GM12872 (cell line): ENCODE measurements at regions not wholly inside any gene's neighbourhood (a gene's known extent, or its start where the extent isn't known, plus 50 kb on each side); places are given as distances from the start of the nearest gene placed in this dataset.

ENCODE experiments used
- TF ChIP-seq, protein P1 (sequence below): IDR thresholded peaks from 3 replicates; pipeline ENCODE4 v1.5.1; 2011; ENCODE audit warnings: low read depth, mild to moderate bottlenecking, low read length, moderate library complexity; ENCODE audit not compliant: insufficient read depth

DNA sequence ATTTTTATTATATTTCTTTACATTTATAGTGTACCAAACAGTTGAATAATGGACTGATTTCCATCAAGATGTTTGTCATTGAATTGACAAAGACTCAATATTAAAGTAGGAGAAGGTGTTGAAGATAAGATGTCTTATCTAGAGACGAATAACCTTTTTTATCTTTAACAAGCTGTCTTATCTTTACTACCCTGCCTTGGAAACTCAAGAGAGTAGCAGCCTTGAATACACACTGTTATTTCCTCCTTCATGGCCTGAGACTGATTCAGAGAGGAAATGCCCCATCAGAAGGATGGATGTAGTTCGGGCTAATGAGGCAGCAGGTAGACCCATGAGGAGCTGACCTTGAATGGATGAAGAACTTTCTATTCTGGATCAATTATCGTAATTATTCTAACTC is 365.1 kb upstream of the SEMA6D start:
- TF ChIP-seq, protein P1, sequence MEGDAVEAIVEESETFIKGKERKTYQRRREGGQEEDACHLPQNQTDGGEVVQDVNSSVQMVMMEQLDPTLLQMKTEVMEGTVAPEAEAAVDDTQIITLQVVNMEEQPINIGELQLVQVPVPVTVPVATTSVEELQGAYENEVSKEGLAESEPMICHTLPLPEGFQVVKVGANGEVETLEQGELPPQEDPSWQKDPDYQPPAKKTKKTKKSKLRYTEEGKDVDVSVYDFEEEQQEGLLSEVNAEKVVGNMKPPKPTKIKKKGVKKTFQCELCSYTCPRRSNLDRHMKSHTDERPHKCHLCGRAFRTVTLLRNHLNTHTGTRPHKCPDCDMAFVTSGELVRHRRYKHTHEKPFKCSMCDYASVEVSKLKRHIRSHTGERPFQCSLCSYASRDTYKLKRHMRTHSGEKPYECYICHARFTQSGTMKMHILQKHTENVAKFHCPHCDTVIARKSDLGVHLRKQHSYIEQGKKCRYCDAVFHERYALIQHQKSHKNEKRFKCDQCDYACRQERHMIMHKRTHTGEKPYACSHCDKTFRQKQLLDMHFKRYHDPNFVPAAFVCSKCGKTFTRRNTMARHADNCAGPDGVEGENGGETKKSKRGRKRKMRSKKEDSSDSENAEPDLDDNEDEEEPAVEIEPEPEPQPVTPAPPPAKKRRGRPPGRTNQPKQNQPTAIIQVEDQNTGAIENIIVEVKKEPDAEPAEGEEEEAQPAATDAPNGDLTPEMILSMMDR, result no peak

DNA sequence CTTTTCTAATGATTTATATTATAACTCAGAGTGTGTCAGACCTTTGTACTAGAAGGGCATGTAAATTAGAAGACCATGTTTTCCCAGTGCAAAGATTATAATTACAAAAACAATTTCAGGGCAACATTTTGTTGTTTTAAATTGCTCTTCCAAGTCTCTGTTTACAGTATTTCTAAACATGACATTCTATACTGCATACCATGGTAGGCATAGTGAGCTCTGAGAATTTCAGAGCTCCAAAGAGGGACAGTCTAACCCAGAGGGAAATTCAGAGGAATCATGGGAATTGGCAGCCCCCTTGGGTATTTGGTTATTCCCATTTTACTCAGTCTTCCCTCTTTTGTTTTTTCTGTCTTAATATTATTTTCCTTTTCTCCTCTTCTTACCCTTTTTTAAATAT is 361.5 kb upstream of the SEMA6D start:
- TF ChIP-seq, protein P1, result no peak

DNA sequence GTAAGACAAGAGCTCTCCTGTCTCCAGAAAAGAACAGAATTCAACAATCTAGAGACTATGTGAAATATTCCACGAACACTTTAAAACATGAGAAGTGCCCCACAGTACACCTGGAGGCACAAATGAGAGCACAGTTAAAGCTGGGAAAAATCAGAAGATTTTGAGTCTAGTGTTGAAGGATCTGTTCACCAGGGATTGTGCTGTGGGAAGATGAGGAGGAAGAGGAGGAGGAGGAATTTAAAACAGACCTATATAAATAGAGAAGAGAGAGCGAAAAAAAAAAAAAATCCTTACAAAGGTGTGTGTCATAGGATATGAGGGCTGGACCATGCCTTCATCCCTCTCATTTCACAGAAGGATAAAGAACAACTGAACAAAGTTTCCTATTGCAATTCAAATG is 361.0 kb upstream of the SEMA6D start:
- TF ChIP-seq, protein P1, result no peak

DNA sequence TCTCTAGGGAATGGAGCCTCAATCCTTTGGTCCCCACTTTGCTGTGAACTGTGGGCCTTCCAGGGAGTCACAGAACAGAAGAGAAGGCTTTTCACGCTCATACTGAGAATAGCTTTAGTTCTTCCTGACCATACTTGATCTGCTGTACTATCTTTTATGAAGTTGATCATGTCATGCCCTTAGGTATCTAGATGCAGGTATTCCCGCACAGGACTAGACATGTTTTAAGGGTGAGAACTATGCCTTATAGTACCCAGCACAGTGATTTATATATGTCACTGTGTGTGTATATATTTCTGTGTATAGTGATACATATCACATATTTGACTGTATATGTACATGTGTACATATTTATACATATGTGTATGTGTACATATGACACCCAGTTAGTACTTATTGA is 358.4 kb upstream of the SEMA6D start:
- TF ChIP-seq, protein P1, result no peak

DNA sequence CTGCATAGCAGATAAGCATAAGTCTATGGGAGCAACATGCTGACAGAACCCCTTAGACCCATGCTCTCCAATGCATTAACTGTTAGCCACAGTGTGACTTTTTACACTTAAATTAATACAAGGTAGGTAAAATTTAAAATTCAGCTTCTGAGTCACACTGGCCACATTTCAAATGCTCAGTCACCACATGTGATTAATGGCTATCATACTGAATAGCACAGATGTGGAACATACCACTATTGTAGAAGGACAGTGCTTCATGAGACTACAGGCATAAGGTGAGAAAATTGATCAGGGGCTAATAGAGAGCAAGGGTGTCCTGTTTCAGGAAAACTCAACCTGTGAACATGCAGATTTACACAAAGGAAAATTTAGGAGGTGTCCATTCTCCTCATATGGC is 357.0 kb upstream of the SEMA6D start:
- TF ChIP-seq, protein P1, result no peak

DNA sequence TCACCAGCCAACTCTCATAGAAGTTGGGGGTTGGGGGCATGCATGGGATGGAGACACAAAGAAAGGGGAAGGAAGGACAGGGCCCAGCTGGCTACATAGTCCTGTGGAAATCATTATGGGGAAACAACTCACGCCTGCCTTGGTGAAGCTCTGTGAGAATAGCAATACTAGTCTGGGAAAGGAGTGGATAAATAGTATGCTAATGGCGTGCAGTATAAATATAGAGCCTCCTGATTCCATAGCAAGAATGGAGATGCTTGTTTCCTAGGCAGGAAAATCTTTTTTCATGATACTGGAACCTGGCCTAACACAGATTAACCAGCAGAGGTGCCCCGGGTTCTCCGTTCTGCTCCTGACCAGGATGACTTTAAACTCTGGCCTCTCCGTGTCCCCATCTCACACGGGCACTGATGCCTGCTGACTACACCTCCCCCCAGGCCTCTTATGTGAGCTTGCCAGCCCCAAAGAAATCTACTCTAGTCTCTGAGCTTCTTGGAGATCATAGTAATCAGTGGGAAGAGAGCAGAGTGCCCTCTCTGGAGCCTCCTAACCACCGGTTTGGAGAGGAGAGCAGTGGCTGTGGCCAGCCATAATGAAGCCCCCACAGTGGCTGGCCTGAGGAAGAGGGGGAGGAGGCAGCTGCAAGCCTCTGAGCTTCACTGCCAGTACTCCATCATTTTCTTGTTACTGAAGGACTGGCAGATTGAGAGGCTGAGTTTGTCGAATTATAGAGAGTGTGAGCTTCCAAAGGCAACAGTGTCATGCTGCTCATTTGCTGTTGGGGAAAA is 355.0 kb upstream of the SEMA6D start:
- TF ChIP-seq, protein P1, result no peak

DNA sequence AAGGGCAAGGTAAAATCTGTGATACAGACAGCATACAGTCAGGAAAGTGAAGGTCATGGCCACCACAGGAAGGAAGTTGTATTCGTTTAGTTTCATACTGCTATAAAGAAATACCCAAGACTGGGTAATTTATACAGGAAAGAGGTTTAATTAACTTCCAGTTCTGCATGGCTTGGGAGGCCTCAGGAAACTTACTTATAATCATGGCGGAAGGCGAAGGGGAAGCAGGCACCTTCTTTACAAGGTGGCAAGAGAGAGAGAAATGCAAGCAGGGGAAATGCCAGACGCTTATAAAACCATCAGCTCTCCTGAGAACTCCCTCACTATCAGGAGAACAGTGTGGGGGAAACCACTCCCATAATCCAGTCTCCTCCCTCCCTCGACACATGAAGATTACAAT is 353.7 kb upstream of the SEMA6D start:
- TF ChIP-seq, protein P1, result no peak
